Endothelial cell of umbilical vein (primary cell): ENCODE measurements at regions not wholly inside any gene's neighbourhood (a gene's known extent, or its start where the extent isn't known, plus 50 kb on each side); places are given as distances from the start of the nearest gene placed in this dataset.

Source experiments
- BruUV-seq: library from RNA; stranded (reverse); fragments of 400-500 nt; replicated peaks from 2 replicates; lab custom pipeline; 2021; lab: Mats Ljungman, UMichigan
- CTCF ChIA-PET: fragments of 300-600, 350-600 bp; sonication (Branson Sonifier 250); formaldehyde crosslinking; loops from one replicate; lab custom pipeline; 2021; ENCODE audit warnings: antibody characterized with exemption, inconsistent platforms; lab: Charles Lee
- POLR2A ChIA-PET: fragments of 300-600, 350-600 bp; sonication (Branson Sonifier 250); formaldehyde crosslinking; loops from one replicate; lab custom pipeline; 2021; ENCODE audit warnings: antibody characterized with exemption, inconsistent platforms; lab: Charles Lee
- DNase-seq: peaks from one replicate; pipeline ENCODE4 v3.0.0-alpha.2; 2011; ENCODE audit warnings: low read depth, low spot score
- FAIRE-seq: peaks from 2 replicates; lab custom pipeline; 2011; peaks lifted over from hg19 to GRCh38; lab: Jason Lieb, UNC
- H2AFZ ChIP-seq: 2 replicates; pipeline ENCODE4 v1.6.0; 2012; ENCODE audit warnings: low read depth, low read length, control low read depth, inconsistent platforms
- H3K27ac ChIP-seq: 2 replicates; pipeline ENCODE4 v1.5.1; 2011; ENCODE audit warnings: low read depth, mild to moderate bottlenecking, control low read depth, low read length, moderate library complexity; ENCODE audit not compliant: insufficient read depth
- H3K27me3 ChIP-seq, 2 experiments: 2 replicates each; pipeline versions ENCODE4 v1.6.0 to v1.6.1; 2011; ENCODE audit warnings: low read length in 2 of 2, mixed read lengths in 1 of 2; ENCODE audit not compliant: control insufficient read depth in 2 of 2, insufficient read depth in 2 of 2
- H3K36me3 ChIP-seq, 2 experiments: 2 replicates in 1 of 2; 3 replicates in 1 of 2; pipeline ENCODE4 v1.5.1; 2011; ENCODE audit warnings: low read length in 2 of 2, mild to moderate bottlenecking in 1 of 2, moderate library complexity in 1 of 2; ENCODE audit not compliant: control insufficient read depth in 2 of 2, insufficient read depth in 2 of 2; ENCODE audit errors: extremely low read depth in 1 of 2
- H3K4me1 ChIP-seq: 3 replicates; pipeline ENCODE4 v1.5.1; 2011; ENCODE audit warnings: mild to moderate bottlenecking, low read length; ENCODE audit not compliant: control insufficient read depth, insufficient read depth; ENCODE audit errors: extremely low read depth
- H3K4me2 ChIP-seq: 2 replicates; pipeline ENCODE4 v1.6.1; 2011; ENCODE audit warnings: low read length, control low read depth, mixed read lengths; ENCODE audit not compliant: insufficient read depth
- H3K4me3 ChIP-seq, 3 experiments: fragments of 200-600 bp in 1 of 3; sonication (generic), shearing (Covaris generic) in 1 of 3; replicated peaks in 1 of 3; 2 replicates each; pipeline ENCODE4 v1.5.1; 2011 to 2016; ENCODE audit warnings: control low read depth in 3 of 3, low read length in 3 of 3, mild to moderate bottlenecking in 2 of 3, inconsistent platforms in 1 of 3, low read depth in 1 of 3, moderate library complexity in 1 of 3; ENCODE audit not compliant: insufficient read depth in 1 of 3
- H3K79me2 ChIP-seq: 2 replicates; pipeline ENCODE4 v1.6.0; 2012; ENCODE audit warnings: low read length, inconsistent platforms; ENCODE audit not compliant: control insufficient read depth, insufficient read depth
- H3K9ac ChIP-seq: replicated peaks from 2 replicates; pipeline ENCODE3; 2011; ENCODE audit warnings: low read length, control low read depth; ENCODE audit not compliant: insufficient read depth; ENCODE audit errors: extremely low read depth
- H3K9me1 ChIP-seq: replicated peaks from 3 replicates; pipeline ENCODE4 v1.6.0; 2011; ENCODE audit warnings: mild to moderate bottlenecking, low read length; ENCODE audit not compliant: control insufficient read depth, insufficient read depth; ENCODE audit errors: extremely low read depth
- H3K9me3 ChIP-seq: replicated peaks from 2 replicates; pipeline ENCODE4 v1.5.1; 2012; ENCODE audit warnings: low read length, inconsistent platforms; ENCODE audit not compliant: control insufficient read depth, insufficient read depth
- H4K20me1 ChIP-seq: replicated peaks from 2 replicates; pipeline ENCODE3; 2011; ENCODE audit warnings: mild to moderate bottlenecking, low read length; ENCODE audit not compliant: control insufficient read depth, insufficient read depth; ENCODE audit errors: extremely low read depth
- CTCF ChIP-seq, 2 donors: IDR thresholded peaks; 1 replicate in 1 of 2; 2 replicates in 1 of 2; pipeline ENCODE4 v1.5.1; 2011; ENCODE audit warnings: low read length in 2 of 2, mild to moderate bottlenecking in 2 of 2, moderate library complexity in 2 of 2, control low read depth in 1 of 2, inconsistent platforms in 1 of 2, low read depth in 1 of 2; ENCODE audit not compliant: insufficient read depth in 1 of 2; ENCODE audit errors: extremely low read depth in 1 of 2
- EZH2 ChIP-seq: IDR thresholded peaks from 2 replicates; pipeline ENCODE4 v1.6.1; 2012; ENCODE audit warnings: borderline replicate concordance, low read depth, mild to moderate bottlenecking, moderate library complexity, low read length, inconsistent platforms; ENCODE audit not compliant: severe bottlenecking
- FOS ChIP-seq: IDR thresholded peaks from 2 replicates; pipeline ENCODE4 v1.6.1; 2011; ENCODE audit warnings: mild to moderate bottlenecking, low read length, moderate library complexity, borderline replicate concordance; ENCODE audit not compliant: insufficient read depth
- GATA2 ChIP-seq: IDR thresholded peaks from 2 replicates; pipeline ENCODE4 v1.7.0; 2011; ENCODE audit warnings: low read depth, mild to moderate bottlenecking, moderate library complexity, mixed read lengths, low read length; ENCODE audit not compliant: insufficient read length, insufficient read depth
- JUN ChIP-seq: IDR thresholded peaks from 2 replicates; pipeline ENCODE4 v1.6.1; 2011; ENCODE audit warnings: borderline replicate concordance, low read depth; ENCODE audit not compliant: insufficient read length, insufficient read depth
- MAX ChIP-seq: IDR thresholded peaks from 2 replicates; pipeline ENCODE4 v1.6.1; 2011; ENCODE audit not compliant: insufficient read depth, insufficient read length
- MYC ChIP-seq: IDR thresholded peaks from one replicate; pipeline ENCODE4 v1.6.1; 2011; ENCODE audit warnings: mild to moderate bottlenecking, low read depth, low read length
- POLR2A ChIP-seq: IDR thresholded peaks from 2 replicates; pipeline ENCODE4 v1.6.1; 2012; ENCODE audit warnings: low read depth, mild to moderate bottlenecking, control low read depth, low read length
- POLR2AphosphoS5 ChIP-seq: IDR thresholded peaks from 2 replicates; pipeline ENCODE4 v1.6.1; 2012; ENCODE audit warnings: low read depth, mild to moderate bottlenecking, control low read depth, low read length, moderate library complexity; ENCODE audit not compliant: insufficient read depth
- dilution Hi-C: fragments of 300-500 bp; cut with MboI; formaldehyde crosslinking; loops from one replicate; pipeline ENCODE4 v1.15.0; 2019; ENCODE audit warnings: low sequenced_read_pairs; ENCODE audit not compliant: extremely low pct_ligation_motif_present
- intact Hi-C: fragments of 100-400 bp; cut with micrococcal nuclease; formaldehyde crosslinking; loops from one replicate; pipeline ENCODE4 v1.10.0; 2022

GRCh38 chr2:53610260-53610659 is 157.3 kb upstream of the CHAC2 start:
- ChIA-PET POLR2A (no interaction called here), CTCF (no interaction called here)
- Histone ChIP-seq H3K9ac (no peak overlapping the region), H3K9me3 (no peaks in the 10 kb centered on the region), H3K4me2 (no peak overlapping the region), H3K4me3 (no peak overlapping the region), H3K79me2 (no peaks in the 10 kb centered on the region), H3K36me3 (no peaks in the 10 kb centered on the region), H3K9me1 (no peaks in the 10 kb centered on the region), H3K4me1 (no peaks in the 10 kb centered on the region), H3K27ac (no peak overlapping the region), H2AFZ (no peak overlapping the region), H3K27me3 (peaks cover 0 to 2% of the 10 kb centered on the region in 2 experiments), H4K20me1 (no peaks in the 10 kb centered on the region)
- BruUV-seq: no TSS peak
- DNase-seq (no peak), FAIRE-seq (no peak)
- no peak for TF ChIP-seq MYC
- TF ChIP-seq FOS: no peak
- TF ChIP-seq POLR2A: no peak
- no peak for TF ChIP-seq CTCF (IDR thresholded peaks at IDR 0.05; ENCODE audit: extremely low read depth in 1 of 2, insufficient read depth in 1 of 2, low read depth in 1 of 2, low read length in 2 of 2)
- no peak for TF ChIP-seq MAX
- TF ChIP-seq JUN: no peak
- TF ChIP-seq POLR2AphosphoS5: no peak
- no peak for TF ChIP-seq EZH2
- no peak for TF ChIP-seq GATA2
- intact Hi-C loops (no loop called here), dilution Hi-C loops (no loop called here)
